ENCODE measurements at regions not wholly inside any gene's neighbourhood (a gene's known extent, or its start where the extent isn't known, plus 50 kb on each side); places are given as distances from the start of the nearest gene placed in this dataset.

- ChIA-PET CTCF (interaction anchor here (1.2 kb wide), 1 partner anchor 11 kb away, joined by 4 read pairs; no protein-coding TSS in a partner anchor), POLR2A (no interaction called here)
- dilution Hi-C loops (cut with MboI; ENCODE audit: extremely low pct_ligation_motif_present, low sequenced_read_pairs): no loop called here
- no peaks in the 10 kb centered on the region for H3K36me3 ChIP-seq (ENCODE audit: control insufficient read depth in 2 of 2, extremely low read depth in 1 of 2, insufficient read depth in 2 of 2, low read length in 2 of 2)
- H3K4me3 ChIP-seq (replicated peaks in 1 of 3; ENCODE audit: insufficient read depth in 1 of 3, low read depth in 1 of 3, low read length in 3 of 3): no peak overlapping the region
- no peaks in the 10 kb centered on the region for H3K9me1 ChIP-seq (replicated peaks; ENCODE audit: control insufficient read depth, extremely low read depth, insufficient read depth, low read length)
- intact Hi-C loops (cut with micrococcal nuclease): no loop called here
- DNase-seq (ENCODE audit: low read depth, low spot score) (no peak), FAIRE-seq (no peak)
- TF ChIP-seq GATA2 (IDR thresholded peaks at IDR 0.05; ENCODE audit: insufficient read depth, insufficient read length, low read depth, low read length) (no peak), POLR2AphosphoS5 (IDR thresholded peaks at IDR 0.05; ENCODE audit: insufficient read depth, low read depth, low read length) (no peak), MYC (IDR thresholded peaks at IDR 0.05; ENCODE audit: low read depth, low read length) (no peak), JUN (IDR thresholded peaks at IDR 0.05; ENCODE audit: borderline replicate concordance, insufficient read depth, insufficient read length, low read depth) (no peak)
- H3K4me1 ChIP-seq (ENCODE audit: control insufficient read depth, extremely low read depth, insufficient read depth, low read length): no peaks in the 10 kb centered on the region
- no peaks in the 10 kb centered on the region for H3K79me2 ChIP-seq (ENCODE audit: control insufficient read depth, insufficient read depth, low read length)
- no peak overlapping the region for H2AFZ ChIP-seq (ENCODE audit: low read depth, low read length)
- no peak overlapping the region for H3K27ac ChIP-seq (ENCODE audit: insufficient read depth, low read depth, low read length)
- no TSS peak for BruUV-seq (replicated peaks)
- H3K4me2 ChIP-seq (ENCODE audit: insufficient read depth, low read length): no peak overlapping the region
- H3K9me3 ChIP-seq (replicated peaks; ENCODE audit: control insufficient read depth, insufficient read depth, low read length): no peaks in the 10 kb centered on the region
- H4K20me1 ChIP-seq (replicated peaks; ENCODE audit: control insufficient read depth, extremely low read depth, insufficient read depth, low read length): no peaks in the 10 kb centered on the region
- H3K27me3 ChIP-seq (ENCODE audit: control insufficient read depth in 2 of 2, insufficient read depth in 2 of 2, low read length in 2 of 2): no peaks in the 10 kb centered on the region
- H3K9ac ChIP-seq (replicated peaks; ENCODE audit: extremely low read depth, insufficient read depth, low read length): no peak overlapping the region
Measured at GRCh38 chr6:165895421-165896165, 232.6 kb upstream of the PDE10A start.

GRCh38 chr6:165894171-165894825 lies 231.3 kb upstream of the PDE10A start:
- POLR2A ChIA-PET: no interaction called here
- no peak for FAIRE-seq
- intact Hi-C loops (cut with micrococcal nuclease): no loop called here
- H3K4me1 ChIP-seq (ENCODE audit: control insufficient read depth, extremely low read depth, insufficient read depth, low read length): no peaks in the 10 kb centered on the region
- H3K27me3 ChIP-seq (ENCODE audit: control insufficient read depth in 2 of 2, insufficient read depth in 2 of 2, low read length in 2 of 2): no peaks in the 10 kb centered on the region
- CTCF ChIA-PET: no interaction called here
- H3K27ac ChIP-seq (ENCODE audit: insufficient read depth, low read depth, low read length): no peak overlapping the region
- no peak overlapping the region for H3K4me3 ChIP-seq (replicated peaks in 1 of 3; ENCODE audit: insufficient read depth in 1 of 3, low read depth in 1 of 3, low read length in 3 of 3)
- H4K20me1 ChIP-seq (replicated peaks; ENCODE audit: control insufficient read depth, extremely low read depth, insufficient read depth, low read length): no peaks in the 10 kb centered on the region
- dilution Hi-C loops (cut with MboI; ENCODE audit: extremely low pct_ligation_motif_present, low sequenced_read_pairs): no loop called here
- no peak for DNase-seq (ENCODE audit: low read depth, low spot score)
- no peaks in the 10 kb centered on the region for H3K9me1 ChIP-seq (replicated peaks; ENCODE audit: control insufficient read depth, extremely low read depth, insufficient read depth, low read length)
- BruUV-seq (replicated peaks): no TSS peak
- no peaks in the 10 kb centered on the region for H3K9me3 ChIP-seq (replicated peaks; ENCODE audit: control insufficient read depth, insufficient read depth, low read length)
- TF ChIP-seq JUN (IDR thresholded peaks at IDR 0.05; ENCODE audit: borderline replicate concordance, insufficient read depth, insufficient read length, low read depth) (no peak), POLR2A (IDR thresholded peaks at IDR 0.05; ENCODE audit: low read depth, low read length) (no peak), CTCF (IDR thresholded peaks at IDR 0.05; ENCODE audit: extremely low read depth in 1 of 2, insufficient read depth in 1 of 2, low read depth in 1 of 2, low read length in 2 of 2) (no peak), POLR2AphosphoS5 (IDR thresholded peaks at IDR 0.05; ENCODE audit: insufficient read depth, low read depth, low read length) (no peak), GATA2 (IDR thresholded peaks at IDR 0.05; ENCODE audit: insufficient read depth, insufficient read length, low read depth, low read length) (no peak), EZH2 (IDR thresholded peaks at IDR 0.05; ENCODE audit: borderline replicate concordance, low read depth, low read length, severe bottlenecking) (no peak), FOS (IDR thresholded peaks at IDR 0.05; ENCODE audit: borderline replicate concordance, insufficient read depth, low read length) (no peak), MYC (IDR thresholded peaks at IDR 0.05; ENCODE audit: low read depth, low read length) (no peak), MAX (IDR thresholded peaks at IDR 0.05; ENCODE audit: insufficient read depth, insufficient read length) (no peak)
- no peak overlapping the region for H3K9ac ChIP-seq (replicated peaks; ENCODE audit: extremely low read depth, insufficient read depth, low read length)
- no peak overlapping the region for H3K4me2 ChIP-seq (ENCODE audit: insufficient read depth, low read length)
- no peaks in the 10 kb centered on the region for H3K79me2 ChIP-seq (ENCODE audit: control insufficient read depth, insufficient read depth, low read length)
- no peaks in the 10 kb centered on the region for H3K36me3 ChIP-seq (ENCODE audit: control insufficient read depth in 2 of 2, extremely low read depth in 1 of 2, insufficient read depth in 2 of 2, low read length in 2 of 2)
- H2AFZ ChIP-seq (ENCODE audit: low read depth, low read length): no peak overlapping the region

Measured in endothelial cell of umbilical vein (primary cell).